Anterior cingulate cortex (tissue), 58 donors: ENCODE measurements at regions not wholly inside any gene's neighbourhood (a gene's known extent, or its start where the extent isn't known, plus 50 kb on each side); places are given as distances from the start of the nearest gene placed in this dataset.
"Not testable (repeated sequence)": the region's sequence is repeated elsewhere in the genome, so short reads cannot be mapped to it uniquely, and the experiment has no call there.

ENCODE experiments used
- DNase-seq, 58 donors: peaks; one replicate each; lab custom pipeline; 2025; lab: John Stamatoyannopoulos, UW

- DNase-seq = not testable (repeated sequence)
Measured at GRCh38 chr17:51482248-51482647, 221.9 kb downstream of the UTP18 start.

- peak in 6 of 58 donors; percentile 2 to 36 (median 7) for DNase-seq
Measured at GRCh38 chr17:51486091-51486490, 225.7 kb downstream of the UTP18 start.

GRCh38 chr17:51486885-51487520 is 226.7 kb downstream of the UTP18 start:
- DNase-seq = no peak

GRCh38 chr17:51487947-51488346 is 227.6 kb downstream of the UTP18 start:
- no peak for DNase-seq

GRCh38 chr17:51491416-51491815 is 231.1 kb downstream of the UTP18 start:
- DNase-seq = no peak

GRCh38 chr17:51493206-51493605 is 232.9 kb downstream of the UTP18 start:
- DNase-seq = no peak

GRCh38 chr17:51496378-51496777 is 236.0 kb downstream of the UTP18 start:
- no peak for DNase-seq

GRCh38 chr17:51499897-51500296 is 239.6 kb downstream of the UTP18 start:
- DNase-seq = no peak

GRCh38 chr17:51500454-51500853 is 240.1 kb downstream of the UTP18 start:
- DNase-seq = no peak

- no peak for DNase-seq
Measured at GRCh38 chr17:51505450-51505849, 245.1 kb downstream of the UTP18 start.

GRCh38 chr17:51507444-51507843 is 247.1 kb downstream of the UTP18 start:
- DNase-seq = peak in 1 of 58 donors; percentile 15

- peak in 29 of 58 donors; percentile 2 to 64 (median 17) for DNase-seq
Measured at GRCh38 chr17:51508048-51508447, 247.7 kb downstream of the UTP18 start.

GRCh38 chr17:51510940-51511339 is 250.6 kb downstream of the UTP18 start:
- peak in 8 of 58 donors; percentile 2 to 44 (median 28) for DNase-seq

- DNase-seq = no peak
Measured at GRCh38 chr17:51512220-51512907, 252.0 kb downstream of the UTP18 start.

- DNase-seq = peak in 1 of 58 donors; percentile 7
Measured at GRCh38 chr17:51516924-51517323, 256.6 kb downstream of the UTP18 start.

GRCh38 chr17:51524524-51524923 is 264.2 kb downstream of the UTP18 start:
- DNase-seq = no peak

GRCh38 chr17:51526507-51526906 is 266.2 kb downstream of the UTP18 start:
- no peak for DNase-seq

GRCh38 chr17:51527225-51527982 is 267.1 kb downstream of the UTP18 start:
- no peak for DNase-seq

GRCh38 chr17:51528111-51528510 is 267.8 kb downstream of the UTP18 start:
- no peak for DNase-seq

GRCh38 chr17:51533219-51533618 is 272.9 kb downstream of the UTP18 start:
- no peak for DNase-seq

- no peak for DNase-seq
Measured at GRCh38 chr17:51533821-51534220, 273.5 kb downstream of the UTP18 start.
